H9 (cell line): ENCODE measurements at regions not wholly inside any gene's neighbourhood (a gene's known extent, or its start where the extent isn't known, plus 50 kb on each side); places are given as distances from the start of the nearest gene placed in this dataset.

Experiments
- DNase-seq: peaks from one replicate; pipeline ENCODE4 v3.0.0-alpha.2; 2017
- H2AFZ ChIP-seq: one replicate; pipeline ENCODE4 v1.6.1; 2013; ENCODE audit warnings: mild to moderate bottlenecking, low read length, control low read depth, moderate library complexity
- H2AK5ac ChIP-seq: 2 replicates; pipeline ENCODE4 v1.6.1; 2013; ENCODE audit warnings: low read length, control low read depth, mixed read lengths; ENCODE audit not compliant: insufficient read length
- H2BK120ac ChIP-seq: one replicate; pipeline ENCODE4 v1.6.1; 2013; ENCODE audit warnings: low read depth, mild to moderate bottlenecking, low read length, control low read depth, inconsistent platforms; ENCODE audit not compliant: poor library complexity, severe bottlenecking
- H2BK12ac ChIP-seq: 2 replicates; pipeline ENCODE4 v1.6.1; 2013; ENCODE audit warnings: low read length, control low read depth, mixed read lengths, low read depth; ENCODE audit not compliant: insufficient read length
- H2BK15ac ChIP-seq: 2 replicates; pipeline ENCODE4 v1.6.1; 2013; ENCODE audit warnings: low read depth, low read length, control low read depth
- H2BK20ac ChIP-seq: one replicate; pipeline ENCODE4 v1.6.1; 2013; ENCODE audit warnings: low read depth, mild to moderate bottlenecking, low read length, control low read depth, inconsistent platforms; ENCODE audit not compliant: poor library complexity, severe bottlenecking
- H2BK5ac ChIP-seq: 2 replicates; pipeline ENCODE4 v1.6.1; 2013; ENCODE audit warnings: low read length, control low read depth, mixed read lengths; ENCODE audit not compliant: insufficient read length
- H3K14ac ChIP-seq: 2 replicates; pipeline ENCODE4 v1.6.1; 2013; ENCODE audit warnings: low read length, control low read depth; ENCODE audit not compliant: insufficient read depth
- H3K18ac ChIP-seq: 2 replicates; pipeline ENCODE4 v1.6.1; 2013; ENCODE audit warnings: low read depth, mild to moderate bottlenecking, mixed read lengths, low read length, control low read depth; ENCODE audit not compliant: insufficient read length
- H3K23ac ChIP-seq: 2 replicates; pipeline ENCODE4 v1.6.1; 2013; ENCODE audit warnings: low read length, control low read depth, mixed read lengths, low read depth; ENCODE audit not compliant: insufficient read length
- H3K23me2 ChIP-seq: 2 replicates; pipeline ENCODE4 v1.6.1; 2013; ENCODE audit warnings: low read depth, mild to moderate bottlenecking, mixed read lengths, low read length, control low read depth; ENCODE audit not compliant: insufficient read length, poor library complexity, severe bottlenecking
- H3K27ac ChIP-seq: 2 replicates; pipeline ENCODE4 v1.5.1; 2013; ENCODE audit warnings: low read length, control low read depth, mixed read lengths, low read depth; ENCODE audit not compliant: insufficient read length
- H3K27me3 ChIP-seq: 2 replicates; pipeline ENCODE4 v1.6.1; 2013; ENCODE audit warnings: low read length, control low read depth, inconsistent platforms; ENCODE audit not compliant: insufficient read depth
- H3K4ac ChIP-seq: 2 replicates; pipeline ENCODE4 v1.6.1; 2013; ENCODE audit warnings: low read depth, mild to moderate bottlenecking, control low read depth, inconsistent platforms, low read length, moderate library complexity
- H3K4me1 ChIP-seq: 2 replicates; pipeline ENCODE4 v1.6.1; 2013; ENCODE audit warnings: low read length, control low read depth, inconsistent platforms; ENCODE audit not compliant: insufficient read depth
- H3K4me2 ChIP-seq: 2 replicates; pipeline ENCODE4 v1.6.1; 2013; ENCODE audit warnings: low read length, control low read depth, mixed read lengths; ENCODE audit not compliant: insufficient read length, insufficient read depth
- H3K56ac ChIP-seq: 2 replicates; pipeline ENCODE4 v1.6.1; 2013; ENCODE audit warnings: low read depth, mild to moderate bottlenecking, mixed read lengths, low read length, control low read depth; ENCODE audit not compliant: insufficient read length
- H3K79me1 ChIP-seq: 2 replicates; pipeline ENCODE4 v1.6.1; 2013; ENCODE audit warnings: low read depth, mild to moderate bottlenecking, moderate library complexity, low read length, control low read depth, inconsistent platforms; ENCODE audit not compliant: insufficient read depth, poor library complexity, severe bottlenecking
- H3K79me2 ChIP-seq: 2 replicates; pipeline ENCODE4 v1.6.1; 2013; ENCODE audit warnings: low read length, control low read depth, inconsistent platforms; ENCODE audit not compliant: insufficient read depth
- H3K9ac ChIP-seq: 2 replicates; pipeline ENCODE4 v1.6.1; 2013; ENCODE audit warnings: low read length, control low read depth, mixed read lengths; ENCODE audit not compliant: insufficient read length; ENCODE audit errors: extremely low read depth
- H3K9me3 ChIP-seq: one replicate; pipeline ENCODE4 v1.6.1; 2013; ENCODE audit warnings: low read depth, low read length, inconsistent platforms; ENCODE audit not compliant: control insufficient read depth
- H3T11ph ChIP-seq: one replicate; pipeline ENCODE4 v1.6.1; 2013; ENCODE audit warnings: mild to moderate bottlenecking, low read length, control low read depth, inconsistent platforms
- H4K20me1 ChIP-seq: one replicate; pipeline ENCODE4 v1.6.1; 2013; ENCODE audit not compliant: control insufficient read depth, insufficient read length, insufficient read depth
- H4K5ac ChIP-seq: 2 replicates; pipeline ENCODE4 v1.6.1; 2013; ENCODE audit warnings: low read depth, mild to moderate bottlenecking, mixed read lengths, low read length, control low read depth; ENCODE audit not compliant: insufficient read length
- H4K8ac ChIP-seq: replicated peaks from 2 replicates; pipeline ENCODE4 v1.6.1; 2013; ENCODE audit warnings: low read length, control low read depth, mixed read lengths, low read depth; ENCODE audit not compliant: insufficient read length
- H4K91ac ChIP-seq: 2 replicates; pipeline ENCODE4 v1.6.1; 2013; ENCODE audit warnings: low read depth, mild to moderate bottlenecking, moderate library complexity, mixed read lengths, low read length, control low read depth; ENCODE audit not compliant: insufficient read length
- H3K27ac Mint-ChIP-seq, 3 experiments: 2 replicates in 2 of 3; 3 replicates in 1 of 3; pipeline ENCODE4 v1.8.0; 2020 to 2021; ENCODE audit warnings: mixed read lengths in 3 of 3, mild to moderate bottlenecking in 1 of 3, moderate library complexity in 1 of 3
- H3K27me3 Mint-ChIP-seq: 2 replicates; pipeline ENCODE4 v1.8.0; 2021; ENCODE audit warnings: low read depth, mild to moderate bottlenecking, moderate library complexity, mixed read lengths
- H3K36me3 Mint-ChIP-seq, 3 experiments: 2 replicates in 2 of 3; 3 replicates in 1 of 3; pipeline ENCODE4 v1.8.0; 2020 to 2021; ENCODE audit warnings: low read depth in 3 of 3, mixed read lengths in 3 of 3; ENCODE audit not compliant: insufficient read depth in 1 of 3
- H3K4me1 Mint-ChIP-seq, 2 experiments: 2 replicates each; pipeline ENCODE4 v1.8.0; 2020; ENCODE audit warnings: mixed read lengths in 2 of 2
- H3K4me3 Mint-ChIP-seq, 2 experiments: 2 replicates in 1 of 2; 3 replicates in 1 of 2; pipeline ENCODE4 v1.8.0; 2020 to 2021; ENCODE audit warnings: mild to moderate bottlenecking in 2 of 2, mixed read lengths in 2 of 2, moderate library complexity in 1 of 2
- H3K9me3 Mint-ChIP-seq, 2 experiments: 2 replicates in 1 of 2; 3 replicates in 1 of 2; pipeline ENCODE4 v1.8.0; 2020; ENCODE audit warnings: mild to moderate bottlenecking in 2 of 2, mixed read lengths in 2 of 2, moderate library complexity in 1 of 2
- WGBS: extraction: QIAGEN DNeasy Blood & Tissue Kit; methylation state at CpG from one replicate; pipeline ENCODE4 v1.1.7; 2013; ENCODE audit warnings: missing lambda C conversion rate, low lambda C conversion rate, mixed read lengths; ENCODE audit not compliant: insufficient read length; ENCODE audit errors: extremely low coverage; 5-methylcytosine and 5-hydroxymethylcytosine counted together
- TF ChIP-seq, protein P1 (sequence below): fragments of 200-600 bp; sonication (generic); conservative IDR thresholded peaks from 3 replicates; pipeline ENCODE4 v1.8.0; 2021; ENCODE audit warnings: antibody characterized with exemption, mild to moderate bottlenecking

DNA sequence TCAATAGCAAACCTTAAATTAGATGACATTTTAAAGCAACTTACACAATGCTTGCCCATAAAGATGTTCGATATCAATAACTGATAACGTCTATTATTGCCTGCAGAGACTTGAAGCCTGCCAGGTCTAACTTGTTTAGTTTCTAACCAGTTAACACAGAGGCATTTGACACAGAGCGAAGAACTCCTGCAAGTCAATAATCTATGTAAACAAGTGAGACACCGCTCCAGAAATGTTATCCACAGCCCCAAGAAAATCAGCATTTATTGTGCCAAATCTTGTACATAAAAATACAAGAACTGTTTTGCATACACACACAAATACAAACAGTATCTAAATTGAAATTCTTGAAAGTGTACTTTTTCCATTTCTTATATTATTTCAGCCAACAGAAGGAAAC is 236.0 kb upstream of the DIO3 start:
- no peak overlapping the region for H4K91ac ChIP-seq
- H2BK20ac ChIP-seq: no peak overlapping the region
- no peaks in the 10 kb centered on the region for H4K20me1 ChIP-seq
- no peak overlapping the region for H2AK5ac ChIP-seq
- no peak overlapping the region for H3K27ac ChIP-seq
- H3K14ac ChIP-seq: no peak overlapping the region
- H3K79me2 ChIP-seq: no peaks in the 10 kb centered on the region
- Mint-ChIP-seq H3K4me1 (no peaks in the 10 kb centered on the region), H3K27ac (no peak overlapping the region), H3K9me3 (peaks cover 15 to 18% of the 10 kb centered on the region in 2 experiments), H3K4me3 (no peak overlapping the region), H3K36me3 (peaks cover 2 to 9% (median 6%) of the 10 kb centered on the region in 3 experiments; a peak in 6 of 7 replicates), H3K27me3 (peaks cover 5% of the 10 kb centered on the region)
- no peak overlapping the region for H2BK15ac ChIP-seq
- DNase-seq: no peak
- no peaks in the 10 kb centered on the region for H3K9me3 ChIP-seq
- H3K23me2 ChIP-seq: no peaks in the 10 kb centered on the region
- TF ChIP-seq, protein P1, sequence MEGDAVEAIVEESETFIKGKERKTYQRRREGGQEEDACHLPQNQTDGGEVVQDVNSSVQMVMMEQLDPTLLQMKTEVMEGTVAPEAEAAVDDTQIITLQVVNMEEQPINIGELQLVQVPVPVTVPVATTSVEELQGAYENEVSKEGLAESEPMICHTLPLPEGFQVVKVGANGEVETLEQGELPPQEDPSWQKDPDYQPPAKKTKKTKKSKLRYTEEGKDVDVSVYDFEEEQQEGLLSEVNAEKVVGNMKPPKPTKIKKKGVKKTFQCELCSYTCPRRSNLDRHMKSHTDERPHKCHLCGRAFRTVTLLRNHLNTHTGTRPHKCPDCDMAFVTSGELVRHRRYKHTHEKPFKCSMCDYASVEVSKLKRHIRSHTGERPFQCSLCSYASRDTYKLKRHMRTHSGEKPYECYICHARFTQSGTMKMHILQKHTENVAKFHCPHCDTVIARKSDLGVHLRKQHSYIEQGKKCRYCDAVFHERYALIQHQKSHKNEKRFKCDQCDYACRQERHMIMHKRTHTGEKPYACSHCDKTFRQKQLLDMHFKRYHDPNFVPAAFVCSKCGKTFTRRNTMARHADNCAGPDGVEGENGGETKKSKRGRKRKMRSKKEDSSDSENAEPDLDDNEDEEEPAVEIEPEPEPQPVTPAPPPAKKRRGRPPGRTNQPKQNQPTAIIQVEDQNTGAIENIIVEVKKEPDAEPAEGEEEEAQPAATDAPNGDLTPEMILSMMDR: no peak
- no peaks in the 10 kb centered on the region; the same call in 1 of the 2 replicates for H3K27me3 ChIP-seq
- no peak overlapping the region for H4K8ac ChIP-seq
- H3K4ac ChIP-seq: no peak overlapping the region
- no peaks in the 10 kb centered on the region for H3K4me1 ChIP-seq
- H2BK12ac ChIP-seq: no peak overlapping the region
- no CpG with 5 or more reads among the region's 4 CpGs for WGBS
- H4K5ac ChIP-seq: no peak overlapping the region
- H3K9ac ChIP-seq: no peak overlapping the region
- H3T11ph ChIP-seq: no peak overlapping the region
- H2BK120ac ChIP-seq: no peak overlapping the region
- H3K79me1 ChIP-seq: no peaks in the 10 kb centered on the region
- no peak overlapping the region for H3K23ac ChIP-seq
- no peak overlapping the region for H3K18ac ChIP-seq
- H3K56ac ChIP-seq: no peak overlapping the region
- no peak overlapping the region for H3K4me2 ChIP-seq
- no peak overlapping the region for H2BK5ac ChIP-seq
- no peak overlapping the region for H2AFZ ChIP-seq
